IMR-90 (cell line): ENCODE measurements at regions not wholly inside any gene's neighbourhood (a gene's known extent, or its start where the extent isn't known, plus 50 kb on each side); places are given as distances from the start of the nearest gene placed in this dataset.

Experiments used
- ATAC-seq: fragments of 200-7000 bp; cut with Tn5 transposase; 2 replicates; pipeline ENCODE4 v1.9.1; 2020; ENCODE audit warnings: low read depth, mild to moderate bottlenecking, moderate library complexity
- BruUV-seq: library from RNA; stranded (reverse); fragments of 400-500 nt; replicated peaks from 2 replicates; lab custom pipeline; 2021; lab: Mats Ljungman, UMichigan
- CTCF ChIA-PET: fragments of 300-600 bp; formaldehyde crosslinking; extraction: SDS; loops from one replicate; lab custom pipeline; 2021; ENCODE audit warnings: antibody characterized with exemption; lab: Yijun Ruan, JAX
- POLR2A ChIA-PET: fragments of 300-600 bp; sonication (Branson Sonifier 250); formaldehyde crosslinking; loops from one replicate; lab custom pipeline; 2022; ENCODE audit warnings: antibody characterized with exemption; ENCODE audit not compliant: unreplicated experiment; lab: Charles Lee
- DNase-seq: peaks from one replicate; pipeline ENCODE4 v3.0.0; 2013
- H2AFZ ChIP-seq: replicated peaks from 2 replicates; pipeline ENCODE3; 2013; ENCODE audit warnings: low read length, mild to moderate bottlenecking; ENCODE audit not compliant: poor library complexity
- H2AK5ac ChIP-seq: 2 replicates; pipeline ENCODE4 v1.6.1; 2013; ENCODE audit warnings: low read depth, low read length, inconsistent platforms
- H2AK9ac ChIP-seq: replicated peaks from 2 replicates; pipeline ENCODE3; 2013; ENCODE audit warnings: mild to moderate bottlenecking, low read depth, low read length, moderate library complexity; ENCODE audit not compliant: poor library complexity
- H2BK120ac ChIP-seq: 2 replicates; pipeline ENCODE4 v1.6.1; 2013; ENCODE audit warnings: low read depth, low read length, inconsistent platforms
- H2BK15ac ChIP-seq: 3 replicates; pipeline ENCODE4 v1.6.1; 2013; ENCODE audit warnings: low read depth, low read length, inconsistent platforms
- H2BK20ac ChIP-seq: 2 replicates; pipeline ENCODE4 v1.6.1; 2013; ENCODE audit warnings: low read depth, mild to moderate bottlenecking, inconsistent platforms, low read length, moderate library complexity
- H2BK5ac ChIP-seq: 2 replicates; pipeline ENCODE4 v1.6.1; 2013; ENCODE audit warnings: mild to moderate bottlenecking, low read depth, low read length, inconsistent platforms; ENCODE audit not compliant: poor library complexity, severe bottlenecking
- H3K14ac ChIP-seq: replicated peaks from 2 replicates; pipeline ENCODE4 v1.6.1; 2013; ENCODE audit warnings: low read depth, low read length, inconsistent platforms
- H3K18ac ChIP-seq: 2 replicates; pipeline ENCODE4 v1.6.1; 2013; ENCODE audit warnings: low read depth, low read length, control low read depth
- H3K23ac ChIP-seq: 2 replicates; pipeline ENCODE4 v1.6.1; 2013; ENCODE audit warnings: low read depth, low read length, inconsistent platforms
- H3K27ac ChIP-seq: 2 replicates; pipeline ENCODE4 v1.5.1; 2013; ENCODE audit warnings: mild to moderate bottlenecking, control low read depth, low read length; ENCODE audit not compliant: insufficient read depth
- H3K27me3 ChIP-seq: 2 replicates; pipeline ENCODE4 v1.6.1; 2013; ENCODE audit warnings: low read length; ENCODE audit not compliant: control insufficient read depth, insufficient read depth
- H3K36me3 ChIP-seq: 2 replicates; pipeline ENCODE4 v1.6.1; 2013; ENCODE audit warnings: low read length, mixed read lengths; ENCODE audit not compliant: control insufficient read depth, insufficient read depth
- H3K4ac ChIP-seq: 2 replicates; pipeline ENCODE4 v1.6.1; 2013; ENCODE audit warnings: low read depth, low read length, inconsistent platforms
- H3K4me1 ChIP-seq: 2 replicates; pipeline ENCODE4 v1.6.1; 2013; ENCODE audit warnings: low read length, mixed read lengths; ENCODE audit not compliant: control insufficient read depth, insufficient read depth
- H3K4me2 ChIP-seq: 2 replicates; pipeline ENCODE4 v1.6.1; 2013; ENCODE audit warnings: low read depth, mild to moderate bottlenecking, control low read depth, low read length, moderate library complexity
- H3K4me3 ChIP-seq: 2 replicates; pipeline ENCODE4 v1.5.1; 2013; ENCODE audit warnings: low read depth, mild to moderate bottlenecking, control low read depth, low read length, moderate library complexity; ENCODE audit not compliant: insufficient read depth
- H3K56ac ChIP-seq: 2 replicates; pipeline ENCODE4 v1.6.1; 2013; ENCODE audit warnings: low read length, inconsistent platforms; ENCODE audit not compliant: insufficient read depth; ENCODE audit errors: extremely low read depth
- H3K79me1 ChIP-seq, 2 experiments: 2 replicates each; pipeline ENCODE4 v1.6.1; 2013; ENCODE audit warnings: low read length in 2 of 2, inconsistent platforms in 1 of 2, low read depth in 1 of 2
- H3K9ac ChIP-seq: 2 replicates; pipeline ENCODE4 v1.6.1; 2013; ENCODE audit warnings: low read depth, low read length, control low read depth
- H3K9me1 ChIP-seq: 2 replicates; pipeline ENCODE4 v1.6.1; 2013; ENCODE audit warnings: low read length, inconsistent platforms; ENCODE audit not compliant: insufficient read depth
- H3K9me3 ChIP-seq: 2 replicates; pipeline ENCODE4 v1.6.1; 2013; ENCODE audit warnings: low read length; ENCODE audit not compliant: control insufficient read depth, insufficient read depth
- H4K20me1 ChIP-seq: 2 replicates; pipeline ENCODE4 v1.6.1; 2013; ENCODE audit warnings: low read length, inconsistent platforms; ENCODE audit not compliant: insufficient read depth
- H4K5ac ChIP-seq: 2 replicates; pipeline ENCODE4 v1.6.1; 2013; ENCODE audit warnings: mild to moderate bottlenecking, low read depth, low read length, control low read depth
- H4K8ac ChIP-seq, 2 experiments: 2 replicates each; pipeline ENCODE4 v1.6.1; 2013; ENCODE audit warnings: low read depth in 2 of 2, low read length in 2 of 2, control low read depth in 1 of 2, inconsistent platforms in 1 of 2
- H4K91ac ChIP-seq: 2 replicates; pipeline ENCODE4 v1.6.1; 2013; ENCODE audit warnings: low read depth, low read length, inconsistent platforms; ENCODE audit not compliant: insufficient read depth
- BHLHE40 ChIP-seq: fragments of 150-350 bp; IDR thresholded peaks from 2 replicates; pipeline ENCODE4 v1.6.1; 2016; ENCODE audit warnings: mild to moderate bottlenecking, low read depth, low read length
- CEBPB ChIP-seq: IDR thresholded peaks from 2 replicates; pipeline ENCODE4 v1.6.1; 2012; ENCODE audit warnings: low read depth, low read length, improper control_type of control experiment
- CHD1 ChIP-seq: IDR thresholded peaks from 2 replicates; pipeline ENCODE4 v1.6.1; 2012; ENCODE audit warnings: low read depth, low read length, improper control_type of control experiment
- CTCF ChIP-seq: conservative IDR thresholded peaks from 2 replicates; pipeline ENCODE4 v1.5.1; 2012; ENCODE audit warnings: mild to moderate bottlenecking, low read depth, low read length, improper control_type of control experiment
- ELK1 ChIP-seq: fragments of 150-350 bp; IDR thresholded peaks from 2 replicates; pipeline ENCODE4 v1.6.1; 2016; ENCODE audit warnings: low read depth, mild to moderate bottlenecking, low read length, moderate library complexity, borderline replicate concordance
- FOS ChIP-seq: fragments of 150-350 bp; IDR thresholded peaks from 2 replicates; pipeline ENCODE4 v1.6.1; 2016; ENCODE audit warnings: low read depth, low read length
- MAFK ChIP-seq: IDR thresholded peaks from 2 replicates; pipeline ENCODE4 v1.6.1; 2012; ENCODE audit warnings: low read depth, low read length, improper control_type of control experiment
- MAZ ChIP-seq: IDR thresholded peaks from 2 replicates; pipeline ENCODE4 v1.6.1; 2012; ENCODE audit warnings: low read depth, mild to moderate bottlenecking, low read length, improper control_type of control experiment, moderate library complexity, borderline replicate concordance
- MXI1 ChIP-seq: IDR thresholded peaks from 2 replicates; pipeline ENCODE4 v1.6.1; 2012; ENCODE audit warnings: low read depth, mild to moderate bottlenecking, low read length, moderate library complexity, borderline replicate concordance
- NFE2L2 ChIP-seq: fragments of 150-350 bp; IDR thresholded peaks from 2 replicates; pipeline ENCODE4 v1.6.1; 2016; ENCODE audit warnings: low read depth, mild to moderate bottlenecking, low read length
- POLR2A ChIP-seq: IDR thresholded peaks from 2 replicates; pipeline ENCODE4 v1.6.1; 2012; ENCODE audit warnings: mild to moderate bottlenecking, low read depth, low read length
- RAD21 ChIP-seq: IDR thresholded peaks from 2 replicates; pipeline ENCODE4 v1.6.1; 2012; ENCODE audit warnings: low read length, improper control_type of control experiment
- RCOR1 ChIP-seq: IDR thresholded peaks from 2 replicates; pipeline ENCODE4 v1.6.1; 2012; ENCODE audit warnings: mild to moderate bottlenecking, low read length, improper control_type of control experiment; ENCODE audit not compliant: insufficient replicate concordance
- RFX5 ChIP-seq: IDR thresholded peaks from 2 replicates; pipeline ENCODE4 v1.8.0; 2012; ENCODE audit warnings: low read depth, mild to moderate bottlenecking, low read length, moderate library complexity
- SMC3 ChIP-seq: fragments of 150-350 bp; IDR thresholded peaks from 2 replicates; pipeline ENCODE4 v1.6.1; 2016; ENCODE audit warnings: low read depth, mild to moderate bottlenecking, antibody characterized with exemption, low read length, moderate library complexity
- USF2 ChIP-seq: fragments of 150-350 bp; IDR thresholded peaks from 2 replicates; pipeline ENCODE4 v1.6.1; 2017; ENCODE audit warnings: mild to moderate bottlenecking, antibody characterized with exemption, low read length, low read depth
- dilution Hi-C: fragments of 300-500 bp; cut with HindIII; formaldehyde crosslinking; loops from one replicate; pipeline ENCODE4 v1.14.3; 2018; ENCODE audit warnings: low sequenced_read_pairs; ENCODE audit not compliant: unreplicated experiment
- in situ Hi-C: fragments of 300-500 bp; cut with MboI; formaldehyde crosslinking; loops from 3 replicates; pipeline ENCODE4 v1.14.3; 2019; ENCODE audit warnings: low sequenced_read_pairs, inconsistent platforms, mixed read lengths
- intact Hi-C: fragments of 100-400 bp; cut with micrococcal nuclease; formaldehyde crosslinking; loops from 2 replicates; pipeline ENCODE4 v1.10.0; 2022

- Histone ChIP-seq H3K9me3 (peaks cover 5% of the 10 kb centered on the region), H4K5ac (peak overlapping the region; percentile 99), H3K4ac (peak overlapping the region; percentile 97), H3K4me3 (no peak overlapping the region), H2AFZ (no peak overlapping the region), H4K91ac (peak overlapping the region; percentile 96), H3K27me3 (no peaks in the 10 kb centered on the region), H2BK20ac (peak overlapping the region; percentile 94), H3K27ac (peak overlapping the region; percentile 91), H3K4me1 (peaks cover 12% of the 10 kb centered on the region), H2BK15ac (peak overlapping the region; percentile 60), H3K79me1 (no peaks in the 10 kb centered on the region), H2AK5ac (peak overlapping the region; percentile 94), H3K14ac (peak overlapping the region; percentile 86), H3K36me3 (no peaks in the 10 kb centered on the region), H3K9me1 (peaks cover 6% of the 10 kb centered on the region; the same call in 1 of the 2 replicates), H3K18ac (peak overlapping the region; percentile 99), H4K20me1 (no peaks in the 10 kb centered on the region), H2BK5ac (peak overlapping the region; percentile 98), H4K8ac (peak overlapping the region; percentile 78 to 87), H3K4me2 (peak overlapping the region; percentile 74), H3K23ac (peak overlapping the region; percentile 98), H3K9ac (peak overlapping the region; percentile 43), H2BK120ac (peak overlapping the region; percentile 93), H2AK9ac (peak overlapping the region; percentile 18), H3K56ac (peak overlapping the region; percentile 89)
- dilution Hi-C loops, result no loop called here
- ATAC-seq (peak; percentile 27), DNase-seq (peak; percentile 59)
- ChIA-PET POLR2A (no interaction called here), CTCF (interaction anchor here (0.6 kb wide), 1 partner anchor 1049 kb away, joined by 3 read pairs; no protein-coding TSS in a partner anchor)
- TF ChIP-seq NFE2L2, result no peak
- no peak for TF ChIP-seq POLR2A
- TF ChIP-seq CEBPB, result no peak
- TF ChIP-seq USF2, result no peak
- TF ChIP-seq MXI1, result no peak
- TF ChIP-seq RAD21, result no peak
- TF ChIP-seq BHLHE40, result no peak
- no peak for TF ChIP-seq SMC3
- TF ChIP-seq ELK1, result no peak
- TF ChIP-seq CHD1, result no peak
- no peak for TF ChIP-seq MAZ
- no peak for TF ChIP-seq FOS
- TF ChIP-seq RCOR1, result no peak
- TF ChIP-seq CTCF, result no peak
- TF ChIP-seq MAFK, result no peak
- TF ChIP-seq RFX5, result no peak
- in situ Hi-C loops, result no loop called here
- no TSS peak for BruUV-seq
- intact Hi-C loops, result loop anchor here (1.0 to 5.0 kb wide), 6 partner anchors 68 to 852 kb away; partner anchors contain the start of gene TBL1XR1
Measured at GRCh38 chr3:177904621-177905020, 631.6 kb upstream of the KCNMB2 start.
